RPMI8226 (cell line): ENCODE measurements at regions not wholly inside any gene's neighbourhood (a gene's known extent, or its start where the extent isn't known, plus 50 kb on each side); places are given as distances from the start of the nearest gene placed in this dataset.

Source experiments
- DNase-seq: peaks from one replicate; pipeline ENCODE4 v3.0.0-alpha.2; 2015

DNA sequence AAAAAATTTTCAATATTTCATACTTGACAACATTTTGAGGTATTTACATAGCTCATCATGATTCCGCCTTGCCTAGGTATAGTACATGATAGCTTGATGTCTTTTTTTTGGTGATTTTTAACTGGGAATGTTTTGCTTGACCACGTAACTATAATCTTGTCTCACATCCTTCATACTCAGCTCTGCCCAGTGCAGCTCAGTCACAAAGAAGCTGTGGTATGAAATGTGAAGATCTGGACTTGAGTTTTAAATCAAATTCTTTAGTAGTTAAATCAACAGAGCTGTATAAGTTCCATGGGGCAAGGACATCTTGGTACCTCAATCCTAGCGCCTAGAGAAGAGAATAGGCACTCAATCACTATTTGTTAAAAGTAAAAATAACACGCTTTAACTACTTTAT lies 276.3 kb upstream of the DKK2 start:
- DNase-seq, result no peak

DNA sequence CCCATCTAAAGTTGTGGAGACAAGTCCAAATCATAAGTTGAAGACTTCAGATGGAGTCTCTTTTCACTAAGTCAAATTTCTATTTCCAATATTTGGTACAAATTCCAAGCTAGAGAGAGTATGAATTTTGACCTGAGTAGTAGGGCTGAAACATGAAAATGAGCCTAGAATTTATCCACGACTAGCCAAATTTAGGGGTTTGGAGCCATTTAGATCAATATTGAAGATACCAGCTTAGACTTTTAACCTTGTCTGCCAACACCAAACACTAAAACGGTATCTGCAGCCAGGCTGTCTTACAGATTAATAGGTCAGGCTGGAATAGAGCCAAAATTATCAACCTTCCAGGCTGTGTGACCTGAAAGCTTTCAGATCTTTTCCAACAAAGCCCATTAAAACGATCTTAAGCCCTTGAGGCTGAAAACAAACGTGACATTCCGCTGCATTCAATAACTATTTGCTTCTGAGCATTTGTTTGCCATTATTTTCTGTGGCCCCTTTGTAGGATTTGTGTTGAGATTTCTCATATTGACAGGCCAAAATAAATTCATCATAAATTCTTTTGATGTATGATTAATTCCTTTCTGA lies 268.7 kb upstream of the DKK2 start:
- no peak for DNase-seq

DNA sequence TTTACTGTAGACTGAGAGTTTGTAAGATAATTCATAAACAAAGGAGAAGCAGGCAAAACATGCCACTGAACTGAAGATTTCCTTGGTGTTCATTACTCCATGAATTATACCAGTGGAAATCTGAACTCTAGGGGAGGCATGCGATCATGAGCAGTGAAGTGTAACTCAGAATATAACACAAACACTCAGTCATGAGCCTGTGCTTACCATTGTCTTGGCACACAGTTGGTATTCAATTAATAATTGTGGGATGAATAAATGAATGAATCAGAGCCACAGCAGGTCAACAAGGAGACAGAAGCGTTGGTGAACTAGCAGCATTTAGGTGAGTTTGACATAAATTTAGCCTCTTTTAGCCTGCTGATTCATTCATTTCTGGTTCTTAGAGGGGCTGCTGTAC lies 263.5 kb upstream of the DKK2 start:
- DNase-seq, result no peak

DNA sequence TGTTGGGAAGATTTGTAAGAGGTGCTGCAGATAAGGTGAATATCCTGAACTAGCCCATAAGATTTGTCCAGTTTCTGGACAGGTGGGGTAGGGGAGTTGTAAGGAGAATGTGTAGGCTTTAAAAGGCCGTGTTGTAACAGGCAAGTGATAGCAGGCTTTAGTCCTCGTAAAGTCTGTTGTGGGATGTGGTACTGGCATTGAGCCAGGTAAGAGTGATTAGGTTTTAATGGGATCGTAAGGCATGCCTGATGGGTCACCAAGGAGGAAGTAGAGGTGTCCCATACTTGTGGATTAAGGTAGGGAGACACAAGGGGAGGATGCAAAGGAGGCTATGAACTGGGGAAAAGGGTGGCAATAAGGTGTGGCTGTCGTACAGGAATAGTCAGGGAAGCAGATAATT lies 256.9 kb upstream of the DKK2 start:
- DNase-seq, result no peak

DNA sequence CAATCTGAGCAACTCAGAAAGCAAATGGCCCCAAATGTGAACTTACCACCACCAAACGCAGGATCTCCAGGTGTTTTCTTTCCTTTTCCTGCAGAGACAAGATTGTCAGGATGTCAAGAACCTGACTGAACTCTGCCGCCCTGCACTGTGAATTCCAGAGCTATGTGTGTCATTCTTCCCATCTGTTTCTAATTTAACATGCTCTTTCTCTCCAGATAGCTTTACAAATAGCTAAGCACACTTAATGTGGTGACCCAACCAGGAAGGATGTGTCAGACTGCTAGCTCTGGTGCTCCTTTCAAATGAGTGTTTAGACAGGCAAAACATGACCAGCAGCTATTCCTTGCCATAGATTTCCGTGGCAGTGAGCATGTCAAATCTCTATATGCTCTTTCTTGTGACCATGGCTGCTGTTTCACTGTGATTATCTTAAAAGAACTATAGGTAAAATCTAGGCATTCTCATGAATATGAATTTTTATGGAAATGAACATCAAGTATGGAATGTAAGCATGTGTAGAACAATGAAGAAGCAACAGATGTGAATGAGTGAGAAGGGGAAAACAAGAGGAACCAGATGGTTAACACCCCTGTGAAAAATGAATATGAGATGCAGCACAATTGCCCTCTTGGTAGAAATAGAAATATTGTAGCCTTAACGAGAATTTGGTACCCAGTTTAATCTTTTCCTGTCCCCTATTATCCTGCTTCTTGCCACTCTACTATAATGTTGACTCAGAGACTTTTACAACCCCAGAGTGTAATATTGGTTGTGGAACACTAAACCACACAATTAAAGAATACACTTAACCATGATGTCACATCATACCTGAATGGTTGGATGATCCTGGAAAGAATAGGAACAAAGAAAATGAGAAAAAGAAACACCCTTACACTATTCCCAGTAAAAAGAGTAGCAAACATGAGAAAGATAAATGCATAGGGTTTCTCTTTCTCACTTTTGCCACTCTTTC lies 247.8 kb upstream of the DKK2 start:
- no peak for DNase-seq

DNA sequence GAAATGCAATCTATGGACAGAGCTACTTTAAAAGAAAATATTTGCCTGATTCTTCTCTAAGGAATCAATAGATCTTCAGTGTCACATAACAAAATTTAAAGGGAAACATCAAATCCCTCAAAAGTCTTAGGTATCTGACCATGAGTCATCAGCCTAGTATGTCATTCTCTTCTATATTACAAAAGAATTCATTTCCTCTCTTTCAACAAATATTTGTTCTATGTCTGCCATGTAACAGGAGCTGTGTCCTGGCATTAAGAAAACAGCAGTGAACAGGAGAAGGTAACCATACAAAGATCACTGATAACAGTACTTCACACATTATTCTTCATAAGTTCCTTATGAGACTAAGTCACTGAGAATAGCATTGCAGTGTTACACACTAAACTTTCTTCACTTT lies 243.6 kb upstream of the DKK2 start:
- DNase-seq, result no peak

DNA sequence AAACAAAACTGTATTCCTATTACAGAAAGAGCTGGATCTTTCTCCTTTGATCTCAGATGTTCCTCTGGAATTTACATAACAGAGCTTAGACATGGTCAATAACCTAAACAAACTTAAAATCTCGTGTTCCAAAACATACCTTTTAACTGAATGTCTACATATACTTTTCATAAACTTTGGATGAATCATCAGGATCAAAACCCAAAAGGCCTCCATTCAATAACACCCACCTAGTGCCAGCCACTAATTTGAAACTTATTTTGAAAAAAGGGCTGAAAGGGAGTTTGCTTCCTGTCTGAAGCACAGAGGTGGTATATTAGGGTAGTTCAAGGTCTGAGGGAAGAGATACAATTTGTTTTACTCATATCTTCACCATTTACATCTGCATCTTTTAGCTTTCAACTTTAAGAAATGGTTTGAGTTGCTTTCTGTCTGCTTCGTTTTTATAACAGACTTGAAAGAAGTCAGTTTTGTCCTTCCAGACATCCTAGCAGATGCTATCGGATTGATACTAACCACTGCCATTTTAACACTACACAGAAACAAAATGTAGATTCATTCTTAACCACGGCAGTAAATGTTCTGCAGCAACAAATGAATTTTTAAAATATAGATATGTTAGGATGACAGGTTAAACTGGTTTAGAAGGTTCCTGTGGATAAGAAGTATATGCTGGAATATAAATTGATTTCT lies 242.8 kb upstream of the DKK2 start:
- DNase-seq, result no peak

DNA sequence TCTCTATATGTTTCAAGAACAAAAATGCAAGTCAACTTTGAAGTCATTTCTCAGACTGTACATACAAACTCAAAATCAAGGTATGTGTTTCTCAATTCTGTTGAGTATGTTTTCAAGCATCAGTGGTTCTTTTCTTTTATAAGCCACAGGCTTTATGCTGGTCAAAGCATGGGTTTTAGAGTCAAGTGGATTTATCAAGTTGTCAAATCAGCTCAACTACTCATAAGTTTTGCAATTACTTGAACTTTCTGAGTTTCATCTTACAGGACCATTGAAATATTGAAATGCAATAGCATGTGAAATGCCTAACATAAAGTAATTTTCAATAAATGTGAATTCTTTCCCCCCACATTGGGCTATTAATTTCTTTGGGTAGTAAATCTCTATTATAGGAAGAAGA lies 239.9 kb upstream of the DKK2 start:
- DNase-seq, result no peak

DNA sequence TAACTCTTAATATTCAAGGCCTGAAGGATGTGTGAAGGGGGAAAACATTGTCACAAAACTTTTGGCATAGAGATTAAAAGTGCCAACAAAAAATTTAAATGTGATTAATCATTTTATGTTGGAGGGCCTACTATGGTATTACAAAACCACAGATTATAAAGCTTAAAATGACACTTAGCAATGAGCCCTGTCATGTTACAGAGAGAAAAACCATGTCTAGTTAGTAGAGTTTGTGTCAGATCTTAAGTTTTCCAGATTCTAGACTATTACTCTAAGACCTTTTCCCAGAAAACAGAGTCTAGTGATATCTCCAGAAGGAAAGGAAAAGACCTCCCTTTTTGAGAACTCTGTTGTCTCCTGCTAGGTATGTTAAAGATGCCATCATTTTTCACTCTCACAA lies 239.1 kb upstream of the DKK2 start:
- no peak for DNase-seq

DNA sequence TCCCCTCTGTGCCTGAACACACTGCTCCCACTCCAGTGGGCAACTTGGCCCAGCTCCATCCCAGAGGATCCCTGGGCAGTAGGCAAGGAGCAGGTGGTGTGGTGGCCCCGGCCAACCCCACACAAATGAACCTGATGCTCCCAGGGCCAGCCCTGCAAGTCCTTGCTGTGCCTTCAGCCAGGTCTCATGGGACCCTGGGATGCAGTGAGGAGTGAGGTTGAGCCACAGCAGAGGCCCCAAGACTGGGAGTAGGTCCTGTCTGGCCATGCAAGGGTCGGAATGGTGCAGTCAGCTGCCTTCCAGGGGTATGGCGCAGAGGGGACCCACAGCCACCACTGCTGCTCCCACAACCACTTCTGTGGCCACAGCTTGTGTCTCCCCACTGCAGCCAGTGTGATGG lies 234.5 kb upstream of the DKK2 start:
- no peak for DNase-seq

DNA sequence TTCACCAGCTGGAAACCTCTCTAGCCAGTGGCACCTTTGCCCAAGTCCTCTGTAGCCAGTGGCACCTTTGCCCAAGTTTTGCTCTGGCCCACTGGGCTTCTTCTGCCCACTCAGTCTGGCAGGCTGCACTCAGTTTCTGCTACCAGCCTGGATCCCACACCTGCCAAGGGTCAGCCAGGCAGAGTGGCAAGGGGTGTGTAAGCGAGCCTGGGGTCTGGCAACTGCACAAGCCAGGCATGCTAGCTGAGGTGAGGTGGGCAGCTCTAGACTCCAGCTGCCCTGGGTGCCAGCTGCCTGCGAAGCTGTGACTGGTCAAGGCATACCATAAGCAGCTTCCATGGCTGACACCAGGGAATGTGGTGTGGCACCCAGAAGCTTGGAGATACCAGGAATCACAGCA lies 233.1 kb upstream of the DKK2 start:
- DNase-seq, result no peak

DNA sequence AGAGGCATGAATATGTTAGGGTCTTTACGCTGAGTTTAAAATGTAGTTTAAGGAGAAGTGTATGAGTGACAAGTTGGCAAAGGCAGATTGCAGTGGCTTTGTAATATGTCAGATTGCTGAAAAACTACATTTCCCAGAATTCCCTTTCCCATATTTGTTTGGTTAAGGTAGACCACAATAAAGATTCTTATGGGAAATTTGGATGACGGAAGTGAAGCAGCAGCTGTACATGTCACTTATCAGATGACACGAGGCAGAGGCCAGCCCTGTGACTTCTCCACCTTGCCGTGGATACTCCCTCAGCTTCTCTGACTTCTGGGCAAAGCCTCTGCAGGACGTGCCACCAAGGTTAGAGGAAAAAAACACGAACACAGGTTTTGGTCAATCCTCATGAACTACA lies 229.7 kb upstream of the DKK2 start:
- no peak for DNase-seq

DNA sequence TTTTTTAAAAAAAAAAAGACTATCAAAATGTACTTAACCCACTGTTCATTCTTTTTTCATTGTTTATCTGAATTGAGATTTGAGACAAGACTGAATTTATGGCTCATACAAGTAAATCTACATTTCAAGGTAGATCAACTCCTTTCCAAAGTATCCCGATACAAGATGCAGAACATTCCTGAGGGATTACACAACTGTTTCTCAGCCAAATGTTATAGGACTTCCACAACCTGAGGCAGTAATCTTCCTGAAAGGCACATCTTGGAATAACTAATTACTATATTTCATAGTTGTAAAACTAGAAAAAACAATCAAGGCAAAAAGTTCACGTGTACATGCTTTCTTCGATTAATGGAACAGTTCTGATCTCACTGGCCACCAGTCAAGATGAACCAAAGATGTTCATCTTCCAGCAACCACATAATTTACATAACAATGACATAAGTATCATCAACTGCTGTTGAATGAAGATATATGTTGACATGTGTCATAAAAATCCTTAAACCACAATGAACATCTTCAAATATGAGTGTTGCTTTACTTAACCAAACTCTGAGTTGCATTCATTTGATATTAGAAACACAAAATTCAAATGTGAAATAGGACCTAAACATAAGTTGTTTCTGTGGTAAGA lies 225.2 kb upstream of the DKK2 start:
- DNase-seq, result no peak

DNA sequence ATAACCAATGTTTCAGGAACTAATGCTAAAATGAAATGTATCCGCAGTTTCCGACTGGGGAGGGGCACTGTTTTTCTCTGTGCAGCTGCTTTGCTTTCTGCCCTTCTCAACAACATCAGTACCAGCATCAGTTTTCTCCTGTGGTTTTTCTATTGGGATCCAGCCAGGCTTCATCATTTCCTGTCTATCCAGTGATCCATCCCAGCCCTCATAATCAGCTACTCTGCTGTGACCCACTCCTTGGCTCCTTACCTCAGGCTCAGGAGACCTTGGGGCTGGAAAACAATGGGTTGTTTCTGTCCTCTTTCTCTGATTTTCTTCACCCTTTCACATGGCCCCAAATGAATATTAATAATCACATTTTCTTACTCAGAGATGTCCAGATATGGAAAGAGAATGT lies 222.2 kb upstream of the DKK2 start:
- no peak for DNase-seq

DNA sequence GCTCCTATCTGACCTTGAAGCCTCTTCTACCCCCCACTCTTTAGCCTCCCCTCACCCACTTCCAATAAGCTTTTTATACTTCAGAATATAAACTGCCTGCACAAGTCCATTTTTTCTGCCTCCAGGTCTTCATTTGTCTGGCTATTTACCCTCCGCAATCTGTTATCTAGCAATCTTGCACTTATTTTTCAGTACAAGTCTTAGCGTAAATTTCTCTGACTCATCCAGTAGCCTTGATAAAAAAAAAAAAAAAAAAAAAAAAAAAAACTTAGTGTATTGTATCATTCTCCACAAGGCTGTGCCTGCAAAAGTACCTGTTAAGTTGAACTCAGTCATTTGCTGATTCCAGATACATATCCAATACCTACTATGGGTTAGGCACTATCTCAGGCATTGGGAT lies 219.5 kb upstream of the DKK2 start:
- no peak for DNase-seq

DNA sequence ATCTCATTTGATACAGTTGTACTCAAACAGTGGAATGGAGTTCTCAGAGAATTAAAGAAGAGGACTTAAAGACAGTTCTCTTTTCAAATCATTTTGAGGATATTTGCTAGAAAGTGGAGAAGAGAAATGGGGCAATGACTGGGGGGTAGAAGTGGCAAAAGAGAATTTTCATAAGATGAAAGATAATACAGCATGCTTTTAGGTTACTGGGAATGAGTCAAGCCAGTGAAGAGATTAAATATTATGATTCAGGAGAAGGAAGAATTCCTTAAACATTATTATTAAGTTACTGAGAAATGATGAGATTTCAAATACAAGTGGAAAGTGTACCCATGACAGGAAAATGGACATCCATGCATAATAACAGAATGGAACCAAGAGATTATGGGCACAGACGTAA lies 219.0 kb upstream of the DKK2 start:
- DNase-seq, result no peak

DNA sequence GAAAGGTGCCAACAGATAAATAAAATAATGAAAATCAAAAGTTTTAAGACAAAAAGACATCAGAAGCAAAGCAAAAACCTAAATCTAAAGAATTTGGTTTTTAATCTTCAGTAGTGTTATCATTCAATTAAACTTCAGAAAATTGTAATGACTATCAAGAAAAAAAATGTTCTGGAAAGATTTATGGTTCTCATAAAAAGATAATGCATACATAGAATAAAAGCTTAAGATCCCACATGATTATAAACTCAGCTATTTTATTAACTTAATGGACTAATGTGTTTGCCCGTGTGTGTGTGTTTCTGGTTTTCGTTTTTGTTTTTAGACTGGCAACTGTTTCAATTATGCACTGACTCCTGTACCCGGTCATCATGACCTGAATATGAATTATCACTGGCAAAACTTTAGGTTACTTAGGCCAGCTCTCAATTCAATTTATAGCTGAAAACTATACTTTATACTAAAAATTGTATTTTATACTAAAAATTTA lies 217.5 kb upstream of the DKK2 start:
- no peak for DNase-seq

DNA sequence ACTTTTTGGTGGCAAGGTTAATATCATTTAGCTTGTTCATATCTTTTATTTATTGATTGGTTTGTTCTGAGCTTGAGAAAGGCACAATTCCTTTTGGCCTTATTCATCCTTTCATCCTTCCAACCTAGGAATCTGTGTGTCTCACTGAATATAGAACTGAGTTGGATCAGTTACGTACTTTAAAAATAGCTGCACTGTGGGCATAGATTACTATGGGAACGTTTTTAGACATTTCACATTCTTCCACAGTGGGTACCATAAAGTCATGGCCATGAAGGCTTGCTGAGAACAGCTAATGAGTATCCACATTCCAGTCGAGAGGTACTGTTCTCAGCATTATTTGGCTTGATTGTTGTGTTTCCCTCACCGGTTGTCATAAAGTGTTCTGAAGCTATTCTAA lies 217.0 kb upstream of the DKK2 start:
- no peak for DNase-seq

DNA sequence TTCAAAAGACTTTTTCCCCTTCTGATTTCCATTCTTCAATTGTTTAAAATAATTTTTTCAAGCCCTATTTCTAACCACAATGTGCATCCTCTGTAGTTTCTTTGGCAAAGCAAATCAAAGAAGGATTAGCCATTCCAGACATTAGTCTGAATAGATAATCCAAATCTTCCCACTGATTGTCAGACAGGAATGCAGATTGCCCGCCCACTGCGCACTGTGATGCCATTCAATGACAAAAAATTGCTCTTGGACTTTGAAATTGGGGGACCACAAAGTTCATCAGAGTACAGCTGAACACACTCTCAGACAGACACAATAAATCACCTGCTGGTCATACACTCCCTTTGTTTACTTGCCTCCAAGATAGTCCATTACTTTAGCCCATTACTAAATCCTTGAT lies 216.5 kb upstream of the DKK2 start:
- DNase-seq, result no peak

DNA sequence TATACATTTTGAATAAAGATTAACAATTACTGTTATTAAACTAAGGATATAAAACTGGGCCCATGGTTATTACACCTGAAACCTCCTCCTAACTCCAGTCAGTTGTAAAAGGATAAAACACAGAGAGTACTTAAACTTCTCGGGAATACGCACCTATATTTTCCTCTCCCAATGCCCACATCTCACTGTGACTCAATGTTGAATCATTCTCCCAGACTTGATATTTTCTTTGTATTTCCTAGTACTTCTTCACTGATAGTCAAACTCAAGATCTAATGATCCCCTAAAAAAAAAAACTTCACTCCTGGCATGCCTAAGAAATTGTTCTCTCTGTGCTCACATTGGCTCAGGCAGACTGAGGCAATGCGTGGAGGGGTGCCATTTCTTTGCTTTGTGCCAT lies 212.5 kb upstream of the DKK2 start:
- DNase-seq, result no peak

DNA sequence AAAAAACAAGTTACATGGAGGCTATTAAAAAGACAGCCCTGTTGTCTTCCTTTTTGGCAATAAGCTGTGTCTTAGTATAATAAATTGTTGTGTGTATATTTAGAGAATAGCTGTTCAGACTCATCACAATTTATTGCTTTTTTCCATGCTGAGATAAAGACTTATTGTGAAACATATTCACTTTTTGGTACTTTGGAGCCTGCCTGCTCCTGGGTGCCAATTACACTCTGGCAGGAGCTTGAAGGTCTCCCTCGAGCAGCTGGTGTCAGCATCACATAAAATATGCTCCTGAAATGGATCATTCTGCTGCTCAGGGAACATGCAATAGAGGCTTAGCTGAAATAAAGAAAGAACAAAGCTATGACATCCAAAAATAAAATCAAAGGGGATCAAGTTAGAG lies 211.6 kb upstream of the DKK2 start:
- no peak for DNase-seq

DNA sequence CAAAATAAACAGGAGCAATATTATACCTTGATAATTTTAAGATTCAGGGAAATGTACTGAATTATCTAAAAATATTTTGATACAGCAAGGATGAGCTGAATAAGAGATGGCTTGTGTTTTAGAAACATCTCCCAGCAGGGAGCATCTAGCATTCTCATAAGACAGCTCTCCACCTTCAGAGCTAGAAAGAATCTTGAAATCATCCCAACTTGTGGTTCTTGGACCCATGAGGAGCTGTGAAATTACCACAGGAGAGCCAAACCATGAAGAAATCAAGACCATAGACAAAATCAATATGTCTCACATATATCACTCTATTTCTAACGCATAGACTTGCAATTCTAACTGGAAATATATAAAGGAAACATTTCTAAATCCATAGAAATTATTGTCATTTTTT lies 210.6 kb upstream of the DKK2 start:
- DNase-seq, result no peak

DNA sequence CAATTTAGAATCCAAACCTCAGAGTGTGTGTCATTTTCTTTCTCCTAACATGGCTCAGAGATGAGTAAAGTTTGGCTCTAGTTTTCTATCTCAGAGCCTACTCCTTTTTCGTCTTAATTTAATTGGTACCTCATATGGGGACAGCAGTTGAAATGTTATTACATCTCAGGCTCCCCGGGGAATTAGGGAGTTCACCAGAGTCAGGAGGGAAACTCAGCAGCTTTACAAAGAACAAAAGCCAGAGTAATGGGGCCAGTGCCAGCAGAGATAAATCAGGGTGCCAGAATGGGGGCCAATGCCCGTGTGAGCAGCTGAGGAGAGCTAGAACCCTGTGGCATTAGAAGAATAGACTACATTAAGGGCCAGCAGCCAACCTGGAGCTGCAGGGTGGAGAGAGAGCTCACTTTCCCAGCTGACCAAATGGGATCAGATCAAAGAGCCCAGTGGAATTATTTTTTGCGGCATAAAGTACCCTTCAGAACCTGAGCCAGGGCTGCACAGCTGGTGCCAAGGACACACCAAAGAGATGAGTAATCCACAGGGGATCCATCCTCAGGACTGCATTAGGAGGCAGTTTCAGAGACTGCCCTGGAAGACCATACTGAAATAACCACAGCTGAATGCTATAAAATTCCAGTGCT lies 207.1 kb upstream of the DKK2 start:
- DNase-seq, result no peak
